ENCODE measurements at regions not wholly inside any gene's neighbourhood (a gene's known extent, or its start where the extent isn't known, plus 50 kb on each side); places are given as distances from the start of the nearest gene placed in this dataset.
"Not testable (repeated sequence)": the region's sequence is repeated elsewhere in the genome, so short reads cannot be mapped to it uniquely, and the experiment has no call there.

- Histone ChIP-seq H3K27ac (ENCODE audit: low read depth, low read length) (no peak overlapping the region), H3K4me3 (ENCODE audit: low read length) (no peak overlapping the region), H3K9me3 (ENCODE audit: low read length) (no peaks in the 10 kb centered on the region), H3K27me3 (ENCODE audit: insufficient read depth, low read length, poor library complexity, severe bottlenecking) (peaks cover 6% of the 10 kb centered on the region), H3K36me3 (ENCODE audit: insufficient read depth, low read length) (no peaks in the 10 kb centered on the region), H3K4me1 (ENCODE audit: insufficient read depth, low read length) (no peaks in the 10 kb centered on the region)
- H3K4me1 Mint-ChIP-seq: no peaks in the 10 kb centered on the region
- no peak for DNase-seq
- CTCF ChIA-PET: no interaction called here
- H3K27me3 Mint-ChIP-seq: peaks cover 15 to 46% of the 10 kb centered on the region in 2 donors
- H3K4me3 Mint-ChIP-seq: no peak overlapping the region
- POLR2A ChIA-PET: no interaction called here
- H3K36me3 Mint-ChIP-seq: peaks cover 0 to 4% (median 0%) of the 10 kb centered on the region in 3 donors
- no peak overlapping the region for H3K27ac Mint-ChIP-seq
- H3K9me3 Mint-ChIP-seq: no peaks in the 10 kb centered on the region
Measured at GRCh38 chr12:116661341-116661740, 76.5 kb downstream of the SPRING1 start.

- H3K27ac Mint-ChIP-seq; H3K4me3 ChIP-seq (ENCODE audit: low read length); H3K4me1 Mint-ChIP-seq; H3K4me1 ChIP-seq (ENCODE audit: insufficient read depth, low read length); H3K27me3 ChIP-seq (ENCODE audit: insufficient read depth, low read length, poor library complexity, severe bottlenecking); POLR2A ChIA-PET; H3K36me3 ChIP-seq (ENCODE audit: insufficient read depth, low read length); H3K27ac ChIP-seq (ENCODE audit: low read depth, low read length); H3K36me3 Mint-ChIP-seq; CTCF ChIA-PET; H3K9me3 Mint-ChIP-seq; H3K9me3 ChIP-seq (ENCODE audit: low read length); DNase-seq: not testable (repeated sequence)
- H3K27me3 Mint-ChIP-seq: peaks cover 16 to 48% of the 10 kb centered on the region in 2 donors
- peak overlapping the region in 1 of 7 donors; percentile 36 for H3K4me3 Mint-ChIP-seq
Measured at GRCh38 chr12:116660740-116661139, 77.1 kb downstream of the SPRING1 start.

- no peak for DNase-seq
- no peaks in the 10 kb centered on the region for H3K36me3 ChIP-seq (ENCODE audit: insufficient read depth, low read length)
- no peak overlapping the region for H3K4me3 ChIP-seq (ENCODE audit: low read length)
- Mint-ChIP-seq H3K27ac (no peak overlapping the region), H3K4me3 (no peak overlapping the region), H3K36me3 (peaks cover 0 to 4% (median 0%) of the 10 kb centered on the region in 3 donors), H3K4me1 (no peaks in the 10 kb centered on the region), H3K27me3 (peaks cover 16 to 45% of the 10 kb centered on the region in 2 donors), H3K9me3 (no peaks in the 10 kb centered on the region)
- CTCF ChIA-PET: interaction anchor here (0.7 kb wide), 1 partner anchor 616 kb away, joined by 4 read pairs; no protein-coding TSS in a partner anchor
- no peaks in the 10 kb centered on the region for H3K4me1 ChIP-seq (ENCODE audit: insufficient read depth, low read length)
- no peak overlapping the region for H3K27ac ChIP-seq (ENCODE audit: low read depth, low read length)
- H3K27me3 ChIP-seq (ENCODE audit: insufficient read depth, low read length, poor library complexity, severe bottlenecking): peaks cover 6% of the 10 kb centered on the region
- POLR2A ChIA-PET: no interaction called here
- H3K9me3 ChIP-seq (ENCODE audit: low read length): no peaks in the 10 kb centered on the region
Measured at GRCh38 chr12:116659771-116660481, 77.9 kb downstream of the SPRING1 start.

GRCh38 chr12:116657921-116658495 lies 79.9 kb downstream of the SPRING1 start:
- no peak overlapping the region for H3K27ac ChIP-seq (ENCODE audit: low read depth, low read length)
- ChIA-PET CTCF (no interaction called here), POLR2A (no interaction called here)
- Mint-ChIP-seq H3K4me1 (no peaks in the 10 kb centered on the region), H3K4me3 (no peak overlapping the region), H3K36me3 (peaks cover 0 to 4% (median 0%) of the 10 kb centered on the region in 3 donors), H3K27me3 (peaks cover 21 to 50% of the 10 kb centered on the region in 2 donors), H3K27ac (no peak overlapping the region), H3K9me3 (peaks cover 0 to 3% (median 0%) of the 10 kb centered on the region in 5 donors)
- H3K9me3 ChIP-seq (ENCODE audit: low read length): no peaks in the 10 kb centered on the region
- no peak overlapping the region for H3K4me3 ChIP-seq (ENCODE audit: low read length)
- DNase-seq: no peak
- no peaks in the 10 kb centered on the region for H3K36me3 ChIP-seq (ENCODE audit: insufficient read depth, low read length)
- peaks cover 6% of the 10 kb centered on the region for H3K27me3 ChIP-seq (ENCODE audit: insufficient read depth, low read length, poor library complexity, severe bottlenecking)
- H3K4me1 ChIP-seq (ENCODE audit: insufficient read depth, low read length): no peaks in the 10 kb centered on the region

GRCh38 chr12:116656306-116656705 lies 81.6 kb downstream of the SPRING1 start:
- POLR2A ChIA-PET: no interaction called here
- Mint-ChIP-seq H3K9me3 (peaks cover 0 to 4% (median 0%) of the 10 kb centered on the region in 5 donors), H3K4me3 (no peak overlapping the region), H3K4me1 (no peaks in the 10 kb centered on the region), H3K27me3 (peaks cover 20 to 49% of the 10 kb centered on the region in 2 donors), H3K36me3 (peaks cover 0 to 4% (median 0%) of the 10 kb centered on the region in 3 donors), H3K27ac (no peak overlapping the region)
- CTCF ChIA-PET: no interaction called here
- Histone ChIP-seq H3K9me3 (ENCODE audit: low read length) (no peaks in the 10 kb centered on the region), H3K4me1 (ENCODE audit: insufficient read depth, low read length) (no peaks in the 10 kb centered on the region), H3K27me3 (ENCODE audit: insufficient read depth, low read length, poor library complexity, severe bottlenecking) (peaks cover 6% of the 10 kb centered on the region), H3K36me3 (ENCODE audit: insufficient read depth, low read length) (no peaks in the 10 kb centered on the region), H3K4me3 (ENCODE audit: low read length) (no peak overlapping the region), H3K27ac (ENCODE audit: low read depth, low read length) (no peak overlapping the region)
- DNase-seq: no peak

GRCh38 chr12:116654226-116654743 lies 83.6 kb downstream of the SPRING1 start:
- Mint-ChIP-seq H3K9me3 (peaks cover 0 to 5% (median 0%) of the 10 kb centered on the region in 5 donors), H3K27me3 (peaks cover 26 to 56% of the 10 kb centered on the region in 2 donors), H3K36me3 (peaks cover 0 to 7% (median 0%) of the 10 kb centered on the region in 3 donors), H3K27ac (no peak overlapping the region), H3K4me1 (no peaks in the 10 kb centered on the region), H3K4me3 (no peak overlapping the region)
- CTCF ChIA-PET: no interaction called here
- no peak overlapping the region for H3K4me3 ChIP-seq (ENCODE audit: low read length)
- no peak for DNase-seq
- H3K4me1 ChIP-seq (ENCODE audit: insufficient read depth, low read length): no peaks in the 10 kb centered on the region
- no peaks in the 10 kb centered on the region for H3K36me3 ChIP-seq (ENCODE audit: insufficient read depth, low read length)
- POLR2A ChIA-PET: no interaction called here
- peaks cover 6% of the 10 kb centered on the region for H3K27me3 ChIP-seq (ENCODE audit: insufficient read depth, low read length, poor library complexity, severe bottlenecking)
- no peak overlapping the region for H3K27ac ChIP-seq (ENCODE audit: low read depth, low read length)
- H3K9me3 ChIP-seq (ENCODE audit: low read length): no peaks in the 10 kb centered on the region

- Mint-ChIP-seq H3K27me3 (peaks cover 25 to 39% of the 10 kb centered on the region in 2 donors), H3K36me3 (peaks cover 0 to 12% (median 0%) of the 10 kb centered on the region in 3 donors), H3K4me1 (no peaks in the 10 kb centered on the region), H3K9me3 (peaks cover 0 to 5% (median 4%) of the 10 kb centered on the region in 5 donors), H3K4me3 (no peak overlapping the region), H3K27ac (no peak overlapping the region)
- ChIA-PET POLR2A (no interaction called here), CTCF (no interaction called here)
- H3K9me3 ChIP-seq (ENCODE audit: low read length): no peaks in the 10 kb centered on the region
- H3K27ac ChIP-seq (ENCODE audit: low read depth, low read length): no peak overlapping the region
- H3K4me3 ChIP-seq (ENCODE audit: low read length): no peak overlapping the region
- no peak for DNase-seq
- H3K36me3 ChIP-seq (ENCODE audit: insufficient read depth, low read length): no peaks in the 10 kb centered on the region
- no peaks in the 10 kb centered on the region for H3K4me1 ChIP-seq (ENCODE audit: insufficient read depth, low read length)
- H3K27me3 ChIP-seq (ENCODE audit: insufficient read depth, low read length, poor library complexity, severe bottlenecking): no peaks in the 10 kb centered on the region
Measured at GRCh38 chr12:116651089-116651488, 86.8 kb downstream of the SPRING1 start.

GRCh38 chr12:116650585-116651087 lies 87.2 kb downstream of the SPRING1 start:
- H3K27ac Mint-ChIP-seq: no peak overlapping the region
- POLR2A ChIA-PET: no interaction called here

More at GRCh38 chr12:116650585-116651087, 87.2 kb downstream of the SPRING1 start:
- peaks cover 25 to 42% of the 10 kb centered on the region in 2 donors for H3K27me3 Mint-ChIP-seq
- no peak overlapping the region for H3K4me3 Mint-ChIP-seq
- peaks cover 0 to 12% (median 0%) of the 10 kb centered on the region in 3 donors for H3K36me3 Mint-ChIP-seq
- Histone ChIP-seq H3K27ac (ENCODE audit: low read depth, low read length) (no peak overlapping the region), H3K9me3 (ENCODE audit: low read length) (no peaks in the 10 kb centered on the region), H3K4me3 (ENCODE audit: low read length) (no peak overlapping the region), H3K4me1 (ENCODE audit: insufficient read depth, low read length) (no peaks in the 10 kb centered on the region), H3K36me3 (ENCODE audit: insufficient read depth, low read length) (no peaks in the 10 kb centered on the region), H3K27me3 (ENCODE audit: insufficient read depth, low read length, poor library complexity, severe bottlenecking) (no peaks in the 10 kb centered on the region)
- DNase-seq: no peak
- CTCF ChIA-PET: no interaction called here
- H3K4me1 Mint-ChIP-seq: no peaks in the 10 kb centered on the region
- H3K9me3 Mint-ChIP-seq: peaks cover 0 to 5% (median 4%) of the 10 kb centered on the region in 5 donors
